ENCODE measurements at regions not wholly inside any gene's neighbourhood (a gene's known extent, or its start where the extent isn't known, plus 50 kb on each side); places are given as distances from the start of the nearest gene placed in this dataset.
"Not testable (repeated sequence)": the region's sequence is repeated elsewhere in the genome, so short reads cannot be mapped to it uniquely, and the experiment has no call there.

DNA sequence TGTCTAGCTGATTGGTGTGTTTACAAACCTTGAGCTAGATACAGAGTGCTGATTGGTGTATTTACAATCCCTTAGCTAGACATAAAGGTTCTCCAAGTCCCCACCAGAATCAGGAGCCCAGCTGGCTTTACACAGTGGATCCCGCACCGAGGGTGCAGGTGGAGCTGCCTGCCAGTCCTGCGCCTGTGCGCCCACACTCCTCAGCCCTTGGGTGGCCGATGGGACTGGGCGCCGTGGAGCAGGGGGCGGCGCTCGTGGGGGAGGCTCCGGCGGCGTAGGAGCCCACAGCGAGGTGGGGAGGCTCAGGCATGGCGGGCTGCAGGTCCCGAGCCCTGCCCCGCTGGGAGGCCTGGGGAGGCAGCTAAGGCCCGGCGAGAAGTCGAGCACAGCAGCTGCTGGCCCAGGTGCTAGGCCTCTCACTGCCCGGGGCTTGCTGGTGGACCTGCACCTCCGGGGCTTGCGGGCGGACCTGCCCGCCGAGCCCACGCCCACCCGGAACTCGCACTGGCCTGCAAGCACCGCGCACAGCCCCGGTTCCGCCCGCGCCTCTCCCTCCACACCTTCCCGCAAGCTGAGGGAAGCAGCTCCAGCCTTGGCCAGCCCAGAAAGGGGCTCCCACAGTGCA lies 51.0 kb upstream of the CDYL start:
- DNase-seq, result not testable (repeated sequence)

DNA sequence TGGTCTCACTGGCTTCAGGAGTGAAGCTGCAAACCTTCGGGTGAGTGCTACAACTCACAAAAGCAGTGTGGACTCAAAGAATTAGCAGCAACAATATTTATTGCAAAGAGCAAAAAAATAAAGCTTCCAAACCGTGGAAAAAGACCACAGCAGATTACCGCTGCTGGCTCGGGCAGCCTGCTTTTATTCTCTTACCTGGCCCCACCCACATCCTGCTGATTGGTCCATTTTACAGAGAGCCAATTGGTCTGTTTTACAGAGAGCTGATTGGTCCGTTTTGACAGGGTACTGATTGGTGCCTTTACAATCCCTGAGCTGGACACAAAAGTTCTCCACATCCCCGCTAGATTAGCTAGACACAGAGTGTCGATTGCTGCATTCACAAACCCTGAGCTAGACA lies 51.5 kb upstream of the CDYL start:
- DNase-seq, result not testable (repeated sequence)

DNA sequence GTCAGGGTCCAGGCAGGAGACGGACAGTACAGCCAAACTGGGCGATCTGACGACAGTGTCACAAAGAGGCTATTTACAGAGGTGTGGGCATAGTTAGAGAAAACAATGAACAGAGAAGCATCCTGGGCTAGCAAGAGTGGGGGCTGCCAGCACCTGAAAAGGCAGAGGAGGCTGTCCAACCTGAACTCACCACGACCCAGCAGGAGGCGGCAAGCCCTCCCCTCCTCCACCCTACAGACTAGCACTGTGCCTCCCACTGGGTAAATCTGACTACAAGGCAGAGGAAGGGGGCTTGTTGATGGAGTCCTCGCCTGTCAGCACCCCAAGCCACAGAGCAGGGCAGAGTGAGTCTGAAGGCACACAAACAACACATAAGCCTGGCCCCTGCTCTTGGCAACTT lies 52.8 kb upstream of the CDYL start:
- no peak for DNase-seq

DNA sequence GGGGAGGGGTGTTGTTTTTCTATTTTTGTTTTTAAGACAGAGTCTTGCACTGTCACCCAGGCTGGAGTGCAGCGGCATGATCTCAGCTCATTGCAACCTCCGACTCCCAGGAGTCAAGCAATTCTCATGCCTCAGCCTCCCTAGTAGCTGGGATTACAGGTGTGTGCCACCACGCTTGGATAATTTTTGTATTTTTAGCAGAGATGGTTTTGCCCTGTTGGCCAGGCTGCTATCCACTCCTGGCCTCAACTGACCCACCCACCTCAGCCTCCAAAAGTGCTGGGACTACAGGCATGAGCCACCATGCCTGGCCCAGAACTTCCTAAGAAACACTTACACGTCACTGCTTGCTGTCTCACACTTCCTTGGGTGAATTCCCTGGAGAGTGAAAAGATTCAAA lies 54.8 kb upstream of the CDYL start:
- not testable (repeated sequence) for DNase-seq

DNA sequence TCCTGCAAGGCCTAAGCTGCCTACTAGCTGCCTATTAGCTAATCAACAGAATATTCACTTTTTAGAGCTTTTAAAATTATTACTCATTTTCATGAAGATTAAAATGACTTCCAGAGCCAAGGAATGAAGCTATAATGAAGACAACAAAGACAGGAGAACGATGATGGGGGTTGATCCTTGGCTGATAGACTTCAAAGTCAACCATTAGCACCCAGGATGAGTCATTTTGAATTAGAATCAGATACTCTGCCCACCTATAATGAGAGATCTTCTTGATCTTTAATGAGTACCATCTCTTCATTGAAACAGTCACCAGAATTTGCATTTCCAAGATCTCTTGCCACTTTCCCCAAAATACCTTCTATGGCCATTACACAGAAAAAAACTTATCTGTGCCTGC lies 56.7 kb upstream of the CDYL start:
- DNase-seq, result no peak

DNA sequence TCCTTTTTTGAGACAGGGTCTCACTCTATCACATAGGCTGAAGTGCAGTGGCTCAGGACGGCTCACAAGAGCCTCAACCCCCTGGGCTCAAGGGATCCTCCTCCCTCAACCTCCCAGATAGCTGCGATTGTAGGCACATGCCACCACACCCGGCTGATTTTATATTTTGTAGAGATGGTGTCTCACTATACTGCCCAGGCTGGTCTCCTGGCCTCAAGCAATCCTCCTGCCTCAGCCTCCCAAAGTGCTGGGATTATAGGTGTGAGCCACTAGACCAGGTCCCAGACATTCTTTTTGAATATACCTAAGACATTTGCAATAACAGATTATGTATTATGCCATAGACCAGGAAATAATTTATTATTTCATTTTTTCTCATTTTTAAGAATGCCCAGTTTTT lies 58.3 kb upstream of the CDYL start:
- DNase-seq, result no peak

DNA sequence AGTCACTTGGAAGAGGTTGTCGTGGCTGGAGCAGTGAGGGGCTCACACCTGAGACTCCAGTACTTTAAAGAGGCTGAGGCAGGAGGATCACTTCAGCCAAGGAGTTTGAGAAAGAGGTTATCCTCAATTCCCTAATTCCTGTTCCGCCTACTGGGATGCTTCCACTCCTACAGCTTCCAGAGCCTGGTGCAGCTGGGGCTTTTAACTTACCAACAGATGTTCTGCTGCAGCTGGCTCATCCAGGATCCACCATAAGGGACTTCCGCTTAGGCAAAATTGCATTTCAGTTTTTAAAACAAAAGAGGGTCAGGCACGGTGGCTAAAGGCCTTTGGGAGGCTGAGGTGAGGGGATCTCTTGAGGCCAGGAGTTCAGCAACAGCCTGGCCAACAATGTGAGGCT lies 59.1 kb upstream of the CDYL start:
- DNase-seq, result no peak

DNA sequence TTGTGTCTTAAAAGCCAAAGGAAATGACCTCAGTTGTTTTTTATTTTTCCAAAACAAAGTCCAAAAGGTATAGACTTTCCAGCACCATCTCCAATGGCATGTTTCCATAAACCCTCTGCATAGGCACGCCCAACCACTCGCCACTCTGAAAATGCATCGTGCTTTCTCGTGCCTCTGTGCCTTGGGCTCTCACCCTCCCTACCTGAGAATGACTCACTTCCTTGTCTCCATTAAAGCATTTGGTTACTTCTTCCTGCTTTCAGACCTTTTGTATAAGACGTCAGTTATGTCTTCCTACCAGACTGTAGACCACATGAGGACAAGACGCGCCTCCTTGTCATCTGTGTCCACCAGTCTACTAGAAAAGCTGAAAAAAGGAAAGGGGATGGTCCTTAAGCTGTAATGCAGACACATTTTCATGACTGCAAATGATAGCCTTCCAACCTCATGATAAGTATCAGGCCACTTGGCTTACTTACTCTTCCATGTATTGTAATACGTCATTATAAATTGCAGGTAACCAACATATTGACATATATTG lies 61.2 kb upstream of the CDYL start:
- no peak for DNase-seq

DNA sequence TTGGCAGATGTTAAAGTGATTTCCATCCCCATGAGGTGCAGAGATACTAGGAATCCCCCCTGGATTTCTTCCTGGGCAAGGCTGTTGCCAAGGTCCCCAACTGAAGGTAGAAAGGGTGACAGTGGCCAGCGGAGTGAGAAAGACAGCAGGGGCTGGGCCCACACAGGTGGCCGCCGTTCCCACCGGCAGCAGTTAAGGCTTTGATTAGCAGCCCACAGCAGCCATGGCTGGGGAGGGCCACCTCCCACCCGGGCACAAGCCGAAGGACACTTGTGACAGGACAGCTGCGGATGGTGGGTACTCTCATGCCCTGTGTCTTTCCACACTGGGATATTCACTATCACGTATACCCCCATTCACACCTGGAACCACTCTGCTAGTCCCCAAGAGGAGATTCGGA lies 63.9 kb upstream of the CDYL start:
- DNase-seq, result no peak

DNA sequence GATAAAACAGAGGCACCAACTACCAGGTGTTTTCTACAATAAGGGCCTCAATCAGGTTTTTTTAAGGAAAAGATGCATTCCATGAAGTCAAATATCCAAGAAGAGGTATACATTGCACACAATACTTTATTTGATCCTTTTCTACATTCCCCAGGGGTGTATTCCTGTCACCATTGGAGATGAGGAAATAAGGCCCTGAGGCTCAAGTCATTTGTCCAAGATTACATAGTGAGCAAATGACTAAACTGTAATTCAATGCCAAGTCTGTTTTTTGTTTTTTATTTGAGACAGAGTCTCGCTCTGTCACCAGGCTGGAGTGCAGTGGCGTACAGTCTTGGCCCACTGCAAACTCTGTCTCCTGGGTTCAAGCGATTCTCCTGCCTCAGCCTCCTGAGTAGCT lies 69.2 kb upstream of the CDYL start:
- no peak for DNase-seq

DNA sequence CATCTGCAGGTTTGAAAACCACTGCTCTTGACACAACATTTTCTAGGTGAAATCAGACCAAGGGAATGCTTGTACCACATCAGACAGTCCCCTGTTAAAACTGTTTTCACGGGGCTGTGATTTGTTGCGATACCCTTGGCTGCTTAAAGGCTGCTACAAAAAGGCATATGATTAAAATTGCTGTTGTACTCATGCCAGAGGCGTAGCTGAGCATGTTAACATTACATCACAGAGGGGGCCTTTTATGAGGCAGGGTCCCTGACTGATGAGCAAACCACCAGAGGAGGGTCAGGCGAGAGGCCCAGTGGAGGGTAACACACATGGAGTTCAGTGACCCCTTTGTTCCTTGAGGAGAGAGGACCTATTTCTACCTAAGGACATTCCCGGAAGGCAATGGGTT lies 70.4 kb upstream of the CDYL start:
- DNase-seq, result no peak

DNA sequence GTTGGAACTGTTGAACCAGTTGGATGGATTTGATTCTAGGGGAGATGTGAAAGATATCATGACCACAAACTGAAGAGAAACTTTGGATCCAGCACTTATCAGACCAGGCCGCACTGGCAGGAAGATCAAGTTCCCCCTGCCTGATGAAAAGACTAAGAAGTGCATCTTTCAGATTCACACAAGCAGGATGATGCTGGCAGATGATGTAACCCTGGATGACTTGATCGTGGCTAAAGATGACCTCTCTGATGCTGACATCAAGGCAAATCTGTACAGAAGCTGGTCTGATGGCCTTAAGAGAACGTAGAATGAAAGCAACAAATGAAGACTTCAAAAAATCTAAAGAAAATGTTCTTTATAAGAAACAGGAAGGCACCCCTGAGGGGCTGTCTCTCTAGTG lies 72.8 kb upstream of the CDYL start:
- no peak for DNase-seq

DNA sequence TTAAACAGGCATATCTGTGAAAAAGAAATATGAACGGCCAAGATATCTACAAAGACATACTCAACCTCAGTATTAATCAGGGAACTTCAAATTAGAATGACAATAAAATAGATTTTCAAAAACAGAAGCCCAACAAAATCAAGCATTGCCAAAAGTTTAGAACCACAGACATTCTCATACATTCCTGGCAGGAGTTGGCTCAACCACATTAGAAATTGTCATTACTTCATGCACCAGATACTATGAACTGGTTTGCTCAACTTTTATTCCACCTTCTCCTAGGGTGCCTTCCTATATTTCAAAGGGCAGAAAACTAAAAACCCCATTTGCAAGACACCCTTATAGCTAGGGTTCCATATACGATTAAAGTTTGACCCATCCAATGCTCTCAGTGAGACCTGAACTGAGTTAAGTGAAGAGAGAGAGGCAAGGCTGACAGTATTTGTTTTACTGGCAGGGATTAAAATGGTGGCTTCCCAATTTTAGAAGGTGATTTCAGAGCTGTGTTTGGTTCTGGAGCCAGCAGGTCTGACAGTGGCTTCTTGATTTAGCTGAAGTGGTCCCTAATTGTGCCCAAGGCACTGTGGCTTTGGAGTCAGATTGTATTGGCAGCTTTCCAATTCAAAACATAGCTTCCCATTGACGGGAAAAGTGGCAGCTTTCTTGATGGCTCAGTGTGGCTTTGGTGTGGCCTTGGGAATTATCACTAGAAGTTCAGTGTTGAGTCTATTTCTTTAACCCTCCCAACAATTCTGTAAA lies 77.1 kb upstream of the CDYL start:
- no peak for DNase-seq

DNA sequence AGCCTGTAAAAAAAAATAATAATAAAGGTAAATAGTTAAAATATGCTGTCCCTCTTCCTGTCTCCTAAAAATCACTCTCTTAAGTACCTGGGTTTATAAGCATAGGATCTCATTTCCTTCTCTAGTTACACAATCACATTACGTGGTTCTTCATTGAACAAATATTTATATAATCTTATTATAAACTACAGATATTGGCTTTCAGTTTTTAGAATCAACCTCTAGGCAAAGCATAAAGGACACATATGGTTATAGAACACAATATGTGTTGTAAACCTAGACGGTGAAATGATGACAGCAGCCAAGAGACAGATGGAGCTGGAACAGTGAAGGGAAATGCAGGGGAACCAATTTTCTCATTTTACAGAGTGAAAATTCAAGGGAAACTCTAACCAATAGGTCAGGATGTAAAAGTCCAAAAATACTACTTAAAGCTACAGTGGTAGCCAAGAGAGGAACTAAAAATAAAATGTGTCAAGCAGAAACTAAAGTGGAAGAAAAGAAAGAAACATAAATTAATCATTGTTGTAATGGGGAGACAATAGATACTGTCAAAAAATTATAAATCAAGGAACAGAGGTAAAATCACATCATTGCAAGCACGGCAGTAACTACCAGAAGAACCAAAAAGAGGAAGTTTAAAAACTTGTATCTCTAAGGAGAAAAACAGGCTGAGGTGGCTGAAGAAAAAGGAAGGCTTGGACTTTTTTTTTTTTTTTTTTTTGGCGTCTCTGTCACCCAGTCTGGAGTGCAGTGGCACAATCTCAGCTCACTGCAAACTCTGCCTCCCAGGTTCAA lies 82.8 kb upstream of the CDYL start:
- DNase-seq, result no peak

DNA sequence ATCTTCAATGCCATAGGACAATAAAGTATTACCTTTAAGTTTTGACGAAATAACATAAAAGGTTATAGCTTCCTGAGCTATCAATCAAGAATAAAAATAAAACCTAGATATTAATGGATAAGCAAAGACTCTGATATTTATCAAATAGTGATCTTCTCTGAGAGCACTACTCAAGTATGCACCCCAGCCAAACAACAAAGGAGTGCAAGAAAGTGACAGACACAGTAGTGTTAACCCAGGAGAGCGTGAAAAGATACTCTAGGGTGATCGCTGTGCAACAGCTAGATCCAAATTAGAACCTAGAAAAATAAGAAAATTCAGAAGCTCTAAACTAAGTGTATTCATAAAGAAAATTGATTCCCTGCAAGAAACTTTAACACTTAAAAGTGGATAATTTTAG lies 83.5 kb upstream of the CDYL start:
- DNase-seq, result no peak

DNA sequence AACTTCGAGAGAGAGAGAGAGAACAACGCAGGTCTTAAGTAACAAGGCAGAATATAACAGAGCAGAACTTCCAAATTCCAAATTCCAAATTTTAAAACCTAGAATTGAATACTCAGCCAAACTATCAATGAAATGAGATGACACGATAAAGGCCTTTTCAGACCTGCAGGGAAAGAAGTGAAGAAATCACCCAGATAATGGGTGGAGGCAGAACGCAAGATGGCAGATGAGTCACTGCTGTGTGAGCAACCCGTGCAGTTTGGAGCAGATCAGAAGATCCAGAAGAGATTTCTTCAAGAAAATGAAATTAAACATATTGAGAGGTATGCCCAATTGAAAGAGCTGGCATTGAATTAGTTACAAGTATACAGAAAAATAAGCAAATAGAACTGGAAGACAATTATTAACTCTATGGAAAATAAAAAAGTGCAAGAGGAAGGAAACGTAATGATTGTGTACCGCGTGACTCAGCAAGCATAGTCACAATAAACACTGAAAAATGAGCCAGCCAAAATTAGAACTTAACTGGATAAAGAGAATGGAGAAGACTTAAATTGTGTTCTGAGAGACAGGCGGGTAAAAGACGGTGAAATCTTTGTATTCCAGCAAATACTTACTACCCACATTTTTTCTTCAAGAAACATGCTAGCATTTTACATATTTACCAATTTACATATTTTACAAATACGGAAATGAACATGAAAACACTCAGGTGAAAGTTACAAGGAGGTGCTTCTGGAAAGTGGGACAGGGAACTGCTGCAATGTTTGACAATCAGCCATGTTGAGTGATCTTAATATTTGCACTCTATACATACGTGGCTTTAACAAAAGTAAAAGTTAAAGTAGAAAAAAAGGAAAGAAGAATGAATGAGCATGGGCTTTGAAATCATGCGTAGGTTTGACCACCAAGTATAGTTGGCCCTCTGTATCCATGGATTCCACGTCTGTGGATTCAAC lies 87.9 kb upstream of the CDYL start:
- DNase-seq, result peak; percentile 72

DNA sequence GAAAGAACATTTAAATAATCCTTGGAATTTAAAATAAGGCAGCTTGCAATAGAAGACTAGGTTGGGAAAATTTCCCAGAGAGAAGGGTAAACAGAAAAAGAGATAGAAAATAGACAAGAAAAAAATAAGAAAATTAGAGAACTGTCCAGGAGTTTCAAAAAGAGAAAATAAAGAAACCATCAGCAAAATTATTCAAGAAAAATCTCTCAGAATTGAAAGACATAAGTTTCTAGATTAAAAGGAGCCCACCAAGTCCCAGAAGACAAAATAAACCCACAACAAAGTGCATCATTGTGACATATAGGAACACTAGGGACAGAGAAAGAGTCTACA lies 88.6 kb upstream of the CDYL start:
- DNase-seq, result no peak

DNA sequence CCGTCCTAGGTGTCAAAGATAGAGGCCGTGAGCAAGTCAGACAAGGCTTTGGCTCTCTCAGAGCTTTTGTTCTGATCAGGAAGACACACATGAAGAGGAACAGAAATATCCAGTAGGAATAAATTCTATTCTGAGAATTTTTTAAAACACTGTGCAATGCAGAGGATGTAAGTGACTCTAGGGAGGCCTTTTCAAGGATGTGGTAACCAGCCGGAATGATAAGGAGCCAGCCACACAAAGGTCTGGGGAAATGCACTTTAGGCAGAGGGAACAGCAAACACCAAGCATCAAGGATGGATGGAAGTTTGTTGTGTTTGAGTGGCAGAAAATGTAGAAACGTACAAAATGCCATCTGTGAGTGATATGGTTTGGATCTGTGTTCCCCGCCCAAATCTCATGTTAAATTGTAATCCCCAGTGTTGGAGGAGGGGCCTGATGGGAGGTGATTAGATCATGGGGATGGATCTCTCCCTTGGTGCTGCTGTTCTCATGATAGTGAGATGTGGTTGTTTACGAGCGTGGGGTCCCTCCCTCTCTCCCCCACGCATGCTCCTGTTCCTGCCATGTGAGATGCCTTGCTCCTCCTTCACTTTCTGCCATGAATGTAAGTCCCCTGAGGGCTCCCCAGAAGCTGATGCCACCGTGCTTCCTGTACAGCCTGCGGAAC lies 93.6 kb upstream of the CDYL start:
- no peak for DNase-seq

DNA sequence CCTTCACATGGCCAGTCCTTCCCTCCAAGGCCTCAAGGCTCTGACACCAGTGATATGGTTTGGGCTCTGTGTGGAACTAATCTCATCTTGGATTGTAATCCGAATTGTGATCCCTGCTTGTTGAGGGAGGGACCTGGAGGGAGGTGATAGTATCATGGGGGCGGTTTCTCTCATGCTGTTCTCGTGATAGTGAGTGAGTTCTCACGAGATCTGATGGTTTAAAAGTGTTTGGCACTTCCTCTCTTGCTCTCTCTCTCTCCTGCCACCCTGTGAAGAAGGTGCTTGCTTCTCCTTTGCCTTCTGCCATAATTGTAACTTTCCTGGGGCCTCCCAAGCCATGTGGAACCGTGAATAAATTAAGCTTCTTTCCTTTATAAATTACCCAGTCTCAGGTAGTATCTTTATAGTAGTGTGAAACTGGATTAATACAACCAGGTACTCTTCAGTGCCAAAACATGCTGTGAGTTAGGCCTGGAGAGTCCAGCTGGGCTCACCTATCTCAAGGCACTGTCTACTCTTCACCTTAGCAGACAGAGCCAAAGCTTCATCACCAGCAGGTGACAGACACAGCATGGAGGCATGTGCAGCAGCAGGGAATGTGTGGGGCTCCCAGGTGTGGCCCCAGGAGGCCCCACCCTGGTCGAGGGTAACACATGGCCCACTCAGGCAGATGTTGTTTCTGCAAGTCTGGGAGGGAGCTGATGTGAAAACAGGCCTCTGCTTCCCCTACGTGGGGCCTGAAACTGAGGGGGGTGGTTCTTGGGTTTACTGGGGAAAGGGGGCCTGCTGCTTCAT lies 97.5 kb upstream of the CDYL start:
- DNase-seq, result no peak

DNA sequence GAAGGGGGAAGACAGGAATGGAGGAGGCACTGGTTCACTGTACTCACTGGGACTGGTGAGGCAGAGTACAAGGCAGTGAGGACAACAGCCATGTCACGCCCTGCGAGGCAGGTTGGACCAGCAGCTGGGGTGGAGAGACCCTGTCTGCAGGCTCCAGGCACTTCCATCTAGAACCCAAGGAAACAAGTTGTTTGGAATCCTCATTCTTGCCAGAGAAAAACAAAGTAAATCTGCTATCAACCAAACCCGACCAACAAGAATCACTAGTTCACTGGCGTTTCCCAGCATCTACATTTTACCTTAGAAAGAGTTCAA lies 98.5 kb upstream of the CDYL start:
- DNase-seq, result no peak

DNA sequence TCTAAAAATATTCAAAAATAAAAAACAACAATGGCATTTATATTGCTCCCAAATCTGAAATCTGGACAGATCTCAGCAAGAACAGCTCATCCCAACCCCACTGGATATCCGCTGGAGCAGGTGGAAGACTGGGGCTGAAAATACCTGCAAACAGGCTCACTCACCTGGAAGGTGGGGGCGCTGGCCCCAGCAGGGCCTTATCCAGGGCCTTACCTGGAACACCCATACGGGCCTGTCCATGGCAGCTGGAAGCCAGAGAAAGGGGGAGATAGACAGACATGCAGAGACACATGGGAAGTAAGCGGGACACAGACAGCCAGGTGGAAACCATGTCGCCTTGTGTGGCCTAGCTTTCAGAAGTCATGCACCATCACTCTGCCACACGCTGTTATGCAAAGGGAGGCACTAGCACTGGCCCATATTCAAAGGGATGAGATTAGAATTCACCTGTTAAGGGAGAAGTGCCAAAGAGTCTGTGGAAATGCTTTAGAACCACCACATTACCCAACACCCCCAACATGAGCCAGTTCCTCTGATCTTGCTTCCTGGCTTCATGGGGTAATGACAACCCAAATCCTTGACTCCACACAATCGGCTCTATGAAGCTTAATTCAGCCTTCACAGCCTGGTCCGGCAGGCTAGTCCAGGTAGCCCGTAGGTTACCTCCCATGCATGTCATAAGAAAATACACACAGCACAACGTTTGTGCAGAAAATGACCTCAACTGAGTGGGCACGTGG lies 99.0 kb upstream of the CDYL start:
- no peak for DNase-seq
